Jurkat, Clone E6-1 (cell line): ENCODE measurements at regions not wholly inside any gene's neighbourhood (a gene's known extent, or its start where the extent isn't known, plus 50 kb on each side); places are given as distances from the start of the nearest gene placed in this dataset.
"Not testable (repeated sequence)": the region's sequence is repeated elsewhere in the genome, so short reads cannot be mapped to it uniquely, and the experiment has no call there.

Experiments used
- DNase-seq: peaks from one replicate; pipeline ENCODE4 v3.0.0-alpha.2; 2011; ENCODE audit warnings: low read depth, low spot score
- H3K4me3 ChIP-seq: 2 replicates; pipeline ENCODE4 v1.5.1; 2011; ENCODE audit warnings: mild to moderate bottlenecking, low read length, control low read depth, moderate library complexity

DNA sequence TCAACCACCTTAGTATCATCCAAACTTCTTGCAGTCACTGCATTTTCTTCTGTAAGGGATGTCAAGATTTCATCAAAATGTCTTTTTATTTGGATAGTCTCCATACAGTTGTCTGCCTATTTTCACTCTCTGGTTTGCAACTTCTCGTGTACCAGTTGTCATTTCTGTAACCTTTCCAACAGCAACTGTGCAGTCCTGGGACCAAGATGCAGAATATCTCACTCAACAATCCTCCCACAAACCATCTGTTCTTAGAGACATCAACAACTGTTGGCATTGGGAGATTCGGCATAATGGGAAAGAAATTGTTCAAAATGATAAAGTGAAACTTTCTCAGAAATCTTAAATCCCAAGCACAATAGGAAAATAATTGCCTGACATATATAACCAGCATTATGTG is 933.6 kb upstream of the SLC39A10 start:
- H3K4me3 ChIP-seq, result no peak overlapping the region

DNA sequence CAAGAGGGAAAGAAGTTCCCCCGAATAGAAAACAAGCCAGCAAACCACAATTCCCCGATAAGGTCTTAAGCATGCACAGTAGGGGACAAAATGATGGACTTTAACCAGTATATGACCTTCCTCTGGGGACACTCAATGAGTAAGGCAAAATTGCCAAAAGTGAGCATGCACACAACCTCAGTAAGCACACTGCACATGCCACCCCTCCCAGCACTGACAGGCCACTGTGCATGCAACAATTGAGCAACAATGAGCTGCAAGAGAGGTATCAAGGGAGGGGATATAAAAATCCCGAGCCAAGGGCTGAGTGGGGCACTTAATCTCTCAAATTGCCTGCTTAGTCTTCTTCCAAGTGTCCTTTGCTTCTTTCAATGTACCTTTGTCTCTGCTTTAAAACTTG is 935.8 kb upstream of the SLC39A10 start:
- H3K4me3 ChIP-seq, result no peak overlapping the region
- no peak for DNase-seq

More for the DNA sequence above, 933.6 kb upstream of the SLC39A10 start:
- no peak for DNase-seq

DNA sequence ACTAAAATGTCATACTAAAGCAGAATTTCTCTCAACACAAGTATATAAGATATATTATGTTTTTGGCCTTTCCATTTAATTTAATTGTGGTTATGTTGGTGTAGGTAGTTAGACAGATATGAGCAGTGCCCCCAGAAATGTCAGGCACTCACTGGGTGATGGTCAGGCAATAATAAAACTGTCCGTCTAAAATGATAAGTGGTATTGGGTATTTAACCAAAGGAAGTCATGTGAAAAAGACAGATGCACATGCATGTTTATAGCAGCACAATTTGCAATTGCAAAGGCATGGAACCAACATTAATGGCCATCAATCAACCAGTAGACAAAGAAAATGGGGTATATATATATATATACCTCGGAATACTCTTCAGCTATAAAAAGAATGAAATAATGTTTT is 936.6 kb upstream of the SLC39A10 start:
- no peak for DNase-seq
- H3K4me3 ChIP-seq, result no peak overlapping the region

DNA sequence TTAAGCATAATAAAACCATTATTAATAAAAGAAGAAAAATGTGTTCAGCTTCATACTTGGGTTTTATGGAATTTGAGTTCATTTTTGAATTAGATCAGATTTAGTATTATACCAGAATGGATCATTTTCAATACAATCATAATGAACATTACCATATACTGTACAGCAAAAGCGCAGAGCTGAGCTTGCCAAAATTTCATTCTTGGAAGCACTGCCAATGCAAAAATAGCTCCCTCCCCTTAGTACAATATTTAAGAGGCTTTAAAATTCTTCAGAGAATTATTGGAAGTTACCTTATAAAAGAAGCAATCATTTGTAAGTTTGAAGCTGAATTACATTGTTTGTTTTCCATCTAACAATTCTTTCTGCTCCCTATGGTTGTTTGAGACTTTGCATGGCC is 938.1 kb upstream of the SLC39A10 start:
- no peak for DNase-seq
- no peak overlapping the region for H3K4me3 ChIP-seq

DNA sequence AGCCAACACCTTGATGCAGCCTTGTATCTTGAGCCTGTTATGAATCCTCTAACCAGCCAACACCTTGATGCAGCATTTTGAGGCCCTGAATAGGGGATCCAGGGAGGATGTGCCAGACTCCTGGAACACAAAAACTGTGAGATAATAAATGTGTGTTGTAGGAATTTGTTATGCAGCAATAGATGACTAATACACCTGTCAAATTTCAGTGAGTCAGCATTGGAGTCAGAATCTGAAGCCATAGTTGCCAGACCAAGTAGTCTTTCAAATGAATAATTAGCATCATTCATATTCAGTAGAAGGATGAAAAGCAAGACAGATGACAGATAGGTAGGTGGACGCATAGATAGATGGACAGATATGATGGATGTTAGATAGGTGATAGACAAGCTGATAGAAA is 942.5 kb upstream of the SLC39A10 start:
- DNase-seq, result no peak
- no peak overlapping the region for H3K4me3 ChIP-seq

DNA sequence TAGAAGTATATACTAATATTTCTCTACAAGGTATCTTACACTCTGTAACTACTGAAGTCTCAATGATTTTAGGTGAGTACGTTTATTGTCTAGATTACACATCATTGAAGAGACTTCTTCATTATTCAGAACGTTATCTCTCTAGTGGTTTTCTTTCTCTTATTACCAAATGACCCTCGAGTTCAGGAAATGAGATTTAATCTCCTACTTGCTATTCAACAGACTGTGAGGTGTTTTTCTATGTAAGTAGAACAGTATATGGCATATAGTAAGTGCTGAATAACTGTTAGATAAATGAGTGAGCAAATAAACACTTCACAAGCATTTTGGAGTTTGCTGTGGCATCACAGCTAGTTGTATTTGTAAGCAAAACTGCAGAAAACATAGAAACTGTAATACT is 947.2 kb upstream of the SLC39A10 start:
- no peak for DNase-seq
- no peak overlapping the region for H3K4me3 ChIP-seq

DNA sequence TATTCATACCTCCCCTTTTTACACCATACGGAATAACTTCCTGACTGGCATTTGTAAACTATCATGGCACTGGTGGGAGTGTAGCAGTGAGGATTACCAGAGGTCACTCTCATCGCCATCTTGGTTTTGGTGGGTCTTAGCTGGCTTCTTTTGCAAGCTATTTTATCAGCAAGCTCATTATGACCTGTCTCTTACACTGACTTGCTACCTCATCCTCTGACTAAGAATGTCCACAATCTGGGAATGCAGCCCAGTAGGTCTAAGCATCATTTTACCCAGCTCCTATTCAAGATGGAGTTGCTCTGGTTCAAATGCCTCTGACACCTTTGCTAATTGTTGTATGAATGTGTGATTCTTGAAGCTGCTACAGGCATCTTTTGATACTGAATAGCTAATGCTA is 950.8 kb upstream of the SLC39A10 start:
- H3K4me3 ChIP-seq, result no peak overlapping the region
- DNase-seq, result no peak

DNA sequence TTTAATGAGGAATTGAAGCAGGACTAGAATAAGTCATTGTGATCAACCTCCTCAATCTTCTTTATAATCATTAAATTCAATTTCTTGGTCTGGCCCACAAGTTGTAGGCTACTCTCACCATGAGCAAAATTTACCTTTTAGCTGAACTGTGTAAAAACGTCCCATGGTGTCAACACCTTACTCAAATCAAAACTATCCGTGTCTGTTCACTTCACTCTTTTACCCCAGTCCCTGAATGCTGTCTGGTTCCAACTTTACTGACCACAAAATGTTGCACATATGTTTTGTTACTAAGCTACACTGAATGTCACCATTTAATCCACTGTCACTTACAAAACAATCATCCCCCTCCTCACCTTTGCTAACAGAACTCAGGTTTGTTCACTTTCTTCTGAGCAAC is 951.6 kb upstream of the SLC39A10 start:
- no peak for DNase-seq
- no peak overlapping the region for H3K4me3 ChIP-seq

DNA sequence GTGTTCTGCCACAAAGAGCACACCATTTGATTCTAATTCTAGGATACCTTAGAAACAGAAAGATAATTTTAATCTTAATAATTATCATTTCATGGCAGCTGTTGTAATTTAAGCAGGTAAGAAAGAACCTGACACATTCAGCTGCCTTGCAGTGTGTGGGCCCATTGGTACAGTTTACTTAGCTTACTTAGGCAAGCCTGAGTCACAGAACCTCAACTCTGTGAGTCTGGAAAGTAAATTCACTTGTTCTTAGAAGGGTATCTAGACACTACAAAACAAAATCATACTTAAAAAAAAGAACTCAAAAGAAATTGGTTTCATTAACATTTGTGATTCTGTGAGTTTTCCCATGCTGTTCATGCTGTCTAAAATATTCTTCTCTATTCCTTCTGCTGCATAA is 956.3 kb upstream of the SLC39A10 start:
- no peak for DNase-seq
- H3K4me3 ChIP-seq, result no peak overlapping the region

DNA sequence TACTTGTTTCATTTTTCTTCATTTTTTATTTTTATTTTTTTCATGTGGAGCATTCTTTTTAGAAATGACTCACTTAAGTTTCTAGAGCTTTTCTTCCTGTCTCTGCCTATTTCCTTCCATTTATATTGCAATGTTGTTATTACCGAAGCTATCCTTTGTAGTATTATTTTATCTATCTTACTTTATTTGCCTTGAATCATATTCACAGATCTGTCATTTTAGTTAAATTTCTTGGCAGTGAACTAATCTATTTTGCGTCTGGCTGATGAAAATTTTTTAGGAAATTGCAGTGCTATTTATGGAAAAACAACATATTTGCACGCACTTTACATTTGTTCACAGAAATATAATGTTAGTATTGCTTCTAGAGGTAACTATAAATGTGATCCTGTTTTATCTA is 956.9 kb upstream of the SLC39A10 start:
- no peak overlapping the region for H3K4me3 ChIP-seq
- DNase-seq, result no peak

DNA sequence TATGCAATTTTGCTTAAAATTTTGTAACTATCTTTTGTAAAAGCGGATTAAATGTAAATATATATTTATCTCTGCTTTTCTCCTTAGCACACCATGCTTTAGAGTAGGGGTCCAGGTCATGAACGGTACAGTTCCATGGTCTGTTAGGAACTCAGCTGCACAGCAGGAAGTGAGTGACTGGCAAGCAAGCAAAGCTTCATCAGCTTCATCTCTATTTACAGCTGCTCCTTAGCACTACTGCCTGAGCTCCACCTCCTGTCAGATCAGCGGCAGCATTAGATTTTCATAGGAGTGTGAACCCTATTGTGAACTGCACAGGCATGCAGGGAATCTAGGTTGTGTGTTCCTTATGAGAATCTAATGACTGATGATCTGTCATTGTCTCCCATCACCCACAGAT is 959.0 kb upstream of the SLC39A10 start:
- no peak for DNase-seq
- no peak overlapping the region for H3K4me3 ChIP-seq

DNA sequence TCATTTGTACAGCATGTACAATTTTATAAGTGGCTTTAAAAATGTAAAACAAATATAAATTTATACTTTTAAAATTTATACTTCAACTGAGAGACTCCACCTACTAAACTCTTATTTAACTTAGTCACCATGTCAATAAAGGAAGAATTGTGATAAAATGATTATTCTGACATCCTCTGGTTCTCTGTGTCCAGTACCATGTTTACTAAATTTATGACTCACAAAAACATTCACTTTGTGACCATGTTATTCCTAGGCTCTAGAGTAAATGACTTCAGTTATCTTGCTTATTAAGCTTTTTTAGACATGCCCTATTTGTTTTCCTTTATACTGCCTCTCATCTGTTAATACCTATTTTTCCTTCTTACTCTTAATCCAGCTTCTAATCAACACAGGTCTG is 959.6 kb upstream of the SLC39A10 start:
- H3K4me3 ChIP-seq, result no peak overlapping the region
- DNase-seq, result no peak

DNA sequence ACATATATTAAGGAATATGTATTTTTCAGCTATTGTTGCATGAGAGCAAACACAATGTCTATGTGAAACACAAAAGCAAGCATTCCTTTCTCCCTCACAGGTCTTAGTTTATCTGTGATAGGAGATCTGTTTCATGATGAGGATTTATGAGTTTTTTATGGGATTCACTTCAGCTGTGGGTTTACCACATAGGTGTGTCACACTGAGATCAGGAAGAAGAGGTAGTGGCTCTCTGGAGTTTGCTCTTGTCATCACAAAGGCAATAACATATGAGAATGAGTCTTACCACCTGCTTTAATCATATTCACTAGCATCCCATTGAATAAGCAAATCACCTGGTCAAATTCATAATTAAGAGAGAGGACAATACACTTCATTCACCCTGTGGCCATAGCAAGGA is 960.3 kb upstream of the SLC39A10 start:
- no peak for DNase-seq

DNA sequence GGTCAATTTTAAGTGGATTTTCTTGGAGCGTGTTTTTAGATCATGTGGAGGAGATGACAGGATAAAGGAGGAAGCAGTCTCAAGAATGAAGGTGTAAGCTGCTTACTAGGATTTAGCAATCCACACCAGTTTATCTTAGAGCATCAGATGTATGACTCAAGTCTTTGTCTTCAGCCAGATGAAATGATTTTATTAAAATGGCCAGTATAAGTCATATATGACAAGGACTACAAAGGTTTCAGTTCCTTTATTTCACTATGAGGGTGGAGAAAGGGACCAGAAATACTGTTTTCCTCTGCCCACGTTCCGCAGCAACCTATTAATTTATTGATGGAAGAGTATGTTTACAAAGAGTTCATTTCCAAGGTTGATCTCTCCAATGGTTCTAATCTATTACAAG is 970.5 kb upstream of the SLC39A10 start:
- no peak for DNase-seq
- H3K4me3 ChIP-seq, result no peak overlapping the region

More for the DNA sequence above, 960.3 kb upstream of the SLC39A10 start:
- H3K4me3 ChIP-seq, result no peak overlapping the region

DNA sequence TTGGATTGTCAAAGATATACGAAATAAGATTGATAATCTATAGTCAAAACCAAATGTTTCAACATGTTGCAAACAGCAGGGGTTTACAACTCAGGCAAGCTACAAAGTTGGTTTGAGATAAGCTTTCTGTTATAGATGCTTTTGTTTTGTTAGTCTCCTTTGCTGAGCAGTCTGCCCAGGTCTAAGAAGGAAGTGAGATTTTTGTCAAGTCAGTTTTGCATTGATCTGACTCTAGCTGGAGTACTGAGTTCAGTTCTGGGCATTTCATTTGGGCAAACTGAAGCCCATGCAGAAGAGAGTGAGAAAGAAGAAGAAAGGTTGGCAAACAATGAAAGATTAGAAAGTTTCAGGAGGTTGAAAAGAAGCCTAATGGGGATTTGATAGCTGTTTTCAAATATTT is 983.0 kb upstream of the SLC39A10 start:
- DNase-seq, result no peak
- no peak overlapping the region for H3K4me3 ChIP-seq

DNA sequence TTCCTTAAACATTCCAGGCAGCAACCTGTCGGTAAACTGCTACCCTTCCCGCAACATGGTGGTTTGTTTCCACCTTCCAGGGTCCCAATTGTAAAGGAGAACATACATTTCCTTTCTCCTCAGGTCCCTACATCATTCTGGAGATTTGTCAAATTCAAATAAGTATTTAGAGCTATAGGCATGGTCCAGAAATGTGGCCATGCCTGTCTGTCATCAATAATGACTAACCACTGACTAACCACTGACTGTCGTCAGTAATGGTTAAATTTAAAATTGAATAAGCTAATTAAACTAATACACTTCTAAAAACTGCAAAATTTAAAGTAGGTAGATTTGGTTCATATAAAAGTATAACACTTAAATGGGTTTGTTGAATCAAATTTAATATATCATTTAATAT is 984.0 kb upstream of the SLC39A10 start:
- H3K4me3 ChIP-seq, result no peak overlapping the region
- DNase-seq, result no peak

DNA sequence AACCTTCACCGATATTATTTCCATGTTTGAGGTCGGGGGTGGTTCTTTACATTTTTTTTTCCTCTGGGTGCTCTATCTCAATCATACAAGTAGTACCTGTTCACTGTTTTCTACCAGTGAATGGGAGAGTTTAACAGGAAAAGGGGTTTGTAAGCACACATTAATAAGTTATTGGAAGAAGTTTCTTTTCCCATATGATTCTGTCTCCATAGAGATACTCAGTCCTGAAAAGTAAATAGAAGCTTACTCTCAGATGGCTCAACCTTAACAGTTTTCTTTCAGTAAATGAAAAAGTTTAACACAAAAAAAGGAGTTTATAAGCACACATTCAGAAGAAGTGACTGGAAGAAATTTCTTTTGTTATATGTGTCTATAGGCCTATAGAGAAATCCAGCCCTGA is 995.6 kb upstream of the SLC39A10 start:
- no peak overlapping the region for H3K4me3 ChIP-seq
- DNase-seq, result no peak

DNA sequence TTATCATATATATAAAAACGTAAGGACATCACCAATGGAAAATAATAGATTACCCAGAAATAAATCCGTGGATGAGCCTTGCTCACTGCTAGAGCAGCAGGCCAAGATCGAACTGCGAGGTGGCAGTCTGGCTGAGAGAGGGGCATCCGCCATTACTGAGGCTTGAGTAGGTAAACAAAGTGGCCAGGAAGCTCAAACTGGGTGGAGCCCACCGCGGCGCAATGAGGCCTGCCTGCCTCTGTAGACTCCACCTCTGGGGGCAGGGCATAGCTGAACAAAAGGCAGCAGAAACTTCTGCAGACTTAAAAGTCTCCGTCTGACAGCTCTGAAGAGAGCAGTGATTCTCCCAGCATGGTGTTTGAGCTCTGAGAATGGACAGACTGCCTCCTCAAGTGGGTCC is 1018.0 kb upstream of the SLC39A10 start:
- not testable (repeated sequence) for DNase-seq, H3K4me3 ChIP-seq

DNA sequence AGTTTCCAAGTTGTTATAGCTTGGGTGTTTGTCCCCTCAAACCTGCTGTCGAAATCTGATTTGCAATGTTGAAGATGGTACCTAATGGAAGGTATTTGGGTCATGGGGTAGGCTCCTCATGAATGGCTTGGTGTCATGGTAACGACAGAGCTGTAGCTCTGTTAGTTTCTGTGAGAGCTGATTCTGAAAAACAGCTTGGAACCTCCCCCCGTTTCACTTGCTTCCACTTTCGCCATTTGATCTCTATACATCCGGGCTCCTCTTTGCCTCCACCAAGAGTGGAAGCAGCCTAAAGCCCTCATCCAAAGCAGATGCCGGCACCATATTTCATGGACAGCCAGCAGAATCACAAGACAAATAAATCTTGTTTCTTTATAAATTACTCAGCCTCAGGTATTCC is 1035.1 kb upstream of the SLC39A10 start:
- DNase-seq, result no peak

DNA sequence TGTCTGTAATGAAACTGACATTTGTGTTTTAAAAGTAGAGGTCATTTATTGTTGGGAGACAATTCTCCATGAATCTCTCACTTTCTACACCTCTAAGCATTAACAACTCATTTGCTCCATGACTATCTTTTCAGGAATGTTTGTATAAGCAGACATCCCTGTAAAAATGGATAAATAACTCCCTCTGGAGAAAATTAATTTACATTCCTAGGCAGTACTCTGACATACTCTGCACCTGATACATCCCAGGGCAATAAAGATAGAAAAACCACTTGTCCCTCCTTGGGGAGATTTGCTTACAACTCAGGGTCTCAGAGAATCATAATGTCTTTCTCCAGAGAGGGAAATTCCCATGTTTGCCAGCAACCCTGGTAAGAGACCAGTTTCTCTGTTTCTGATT is 1037.7 kb upstream of the SLC39A10 start:
- DNase-seq, result no peak
- H3K4me3 ChIP-seq, result no peak overlapping the region

More for the DNA sequence above, 1035.1 kb upstream of the SLC39A10 start:
- no peak overlapping the region for H3K4me3 ChIP-seq

DNA sequence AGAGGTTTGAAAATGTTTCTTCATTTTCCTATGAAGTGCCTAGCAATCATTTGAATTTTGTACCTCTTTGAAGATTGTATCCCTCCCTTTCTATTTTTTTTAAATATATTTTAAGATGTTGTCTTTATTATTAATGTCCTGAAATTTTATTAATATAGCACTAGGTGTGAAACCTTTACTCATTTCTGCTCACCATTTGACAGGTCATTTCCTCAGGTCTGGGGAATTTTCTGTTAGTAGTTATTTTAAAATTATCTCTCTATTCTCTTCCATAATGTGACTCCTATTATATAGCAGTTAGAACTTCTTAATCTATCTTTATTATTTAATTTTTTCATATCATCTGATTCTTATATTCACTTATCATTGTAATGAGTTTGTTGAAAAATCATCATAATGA is 1038.6 kb upstream of the SLC39A10 start:
- no peak for DNase-seq
- H3K4me3 ChIP-seq, result no peak overlapping the region

DNA sequence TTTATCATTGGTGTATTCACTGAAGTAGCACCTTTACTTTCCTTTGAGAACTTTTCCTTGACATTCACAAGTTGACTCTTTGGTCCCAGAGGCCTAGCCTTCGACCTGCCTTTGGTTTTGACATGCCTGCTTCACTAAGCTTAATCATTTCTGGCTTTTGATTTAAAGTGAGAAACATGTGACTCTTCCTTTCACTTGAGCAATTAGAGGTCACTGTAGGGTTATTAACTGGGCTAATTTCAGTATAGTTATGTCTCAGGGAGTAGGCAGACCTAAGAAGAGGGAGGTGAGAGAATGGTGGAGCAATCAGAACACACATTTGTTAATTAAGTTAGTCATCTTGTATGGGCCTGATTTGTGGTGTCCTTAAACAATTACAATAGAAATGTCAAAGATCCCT is 1040.7 kb upstream of the SLC39A10 start:
- no peak for DNase-seq

More for the DNA sequence above, 1040.7 kb upstream of the SLC39A10 start:
- H3K4me3 ChIP-seq, result no peak overlapping the region
